ENCODE measurements at regions not wholly inside any gene's neighbourhood (a gene's known extent, or its start where the extent isn't known, plus 50 kb on each side); places are given as distances from the start of the nearest gene placed in this dataset.

DNA sequence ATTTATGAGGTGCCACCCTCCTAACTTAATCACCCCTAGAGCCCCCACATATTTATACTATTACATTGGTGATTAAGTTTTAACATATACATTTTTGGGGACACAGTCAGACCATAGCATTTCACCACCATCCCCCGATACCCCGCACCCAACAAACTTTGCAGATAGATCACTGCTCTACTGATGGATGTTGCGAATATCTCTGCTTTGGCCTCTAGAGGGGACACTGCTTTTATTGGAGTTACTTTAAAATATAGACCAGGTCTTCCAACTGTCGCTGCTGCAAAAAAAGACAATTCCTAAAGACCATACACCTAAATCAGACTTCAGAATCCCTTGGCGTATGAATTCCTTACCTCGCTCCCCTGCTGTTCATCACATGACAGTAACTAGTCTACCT, 115.8 kb upstream of the FSHR start:
- H3K9me3 Mint-ChIP-seq = peaks cover 0 to 5% (median 0%) of the 10 kb centered on the region in 7 donors

DNA sequence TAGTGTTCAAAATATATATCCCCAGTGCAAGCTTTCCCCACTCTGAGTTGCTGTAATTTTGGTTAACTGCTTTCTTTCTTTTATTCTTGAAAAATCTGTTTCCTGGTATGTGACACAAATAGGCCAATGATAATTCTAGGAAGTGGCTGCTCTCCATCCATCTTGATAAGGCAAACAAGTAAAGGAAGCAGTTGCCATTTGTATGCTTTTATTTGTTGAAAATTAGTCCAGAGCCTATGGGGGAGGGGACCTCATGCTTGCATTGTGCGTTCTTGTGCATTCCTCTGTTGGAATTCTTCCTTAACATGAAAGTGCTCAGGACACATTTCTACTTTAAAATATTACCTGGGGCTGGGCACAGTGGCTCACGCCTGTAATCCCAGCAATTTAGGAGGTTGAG, 111.2 kb upstream of the FSHR start:
- Histone ChIP-seq H3K4me3 (replicated peaks in 1 of 3; ENCODE audit: low read depth in 2 of 3, low read length in 3 of 3) (no peak overlapping the region), H3K9ac (ENCODE audit: insufficient read depth, low read length, poor library complexity, severe bottlenecking) (no peak overlapping the region), H3K9me3 (replicated peaks in 1 of 2; ENCODE audit: control insufficient read depth in 1 of 2, insufficient read depth in 1 of 2, low read length in 2 of 2) (no peaks in the 10 kb centered on the region), H3K4me2 (replicated peaks; ENCODE audit: extremely low read depth, low read length, poor library complexity, severe bottlenecking) (no peak overlapping the region), H2AFZ (ENCODE audit: insufficient read depth, low read depth, low read length, poor library complexity, severe bottlenecking) (no peak overlapping the region), H3K27me3 (ENCODE audit: control insufficient read depth in 2 of 2, insufficient read depth in 2 of 2, low read length in 2 of 2) (no peaks in the 10 kb centered on the region), H3K27ac (ENCODE audit: low read depth in 1 of 2, low read length in 2 of 2) (no peak overlapping the region), H3K4me1 (ENCODE audit: control insufficient read depth in 1 of 2, insufficient read depth in 2 of 2, low read length in 2 of 2) (no peaks in the 10 kb centered on the region), H4K20me1 (ENCODE audit: insufficient read depth, low read length) (no peaks in the 10 kb centered on the region), H3K36me3 (replicated peaks in 1 of 2; ENCODE audit: control insufficient read depth in 1 of 2, insufficient read depth in 2 of 2, low read length in 2 of 2) (no peaks in the 10 kb centered on the region), H3K79me2 (ENCODE audit: insufficient read depth, low read length) (no peaks in the 10 kb centered on the region)
- Mint-ChIP-seq H3K36me3 (no peaks in the 10 kb centered on the region), H3K9me3 (peaks cover 0 to 3% (median 2%) of the 10 kb centered on the region in 7 donors), H3K27me3 (ENCODE audit: low read depth in 3 of 3) (peaks cover 0 to 2% (median 0%) of the 10 kb centered on the region in 3 donors), H3K4me3 (no peak overlapping the region), H3K27ac (no peak overlapping the region), H3K4me1 (no peaks in the 10 kb centered on the region)
- intact Hi-C loops (cut with micrococcal nuclease) = no loop called here
- TF ChIP-seq, protein P1, sequence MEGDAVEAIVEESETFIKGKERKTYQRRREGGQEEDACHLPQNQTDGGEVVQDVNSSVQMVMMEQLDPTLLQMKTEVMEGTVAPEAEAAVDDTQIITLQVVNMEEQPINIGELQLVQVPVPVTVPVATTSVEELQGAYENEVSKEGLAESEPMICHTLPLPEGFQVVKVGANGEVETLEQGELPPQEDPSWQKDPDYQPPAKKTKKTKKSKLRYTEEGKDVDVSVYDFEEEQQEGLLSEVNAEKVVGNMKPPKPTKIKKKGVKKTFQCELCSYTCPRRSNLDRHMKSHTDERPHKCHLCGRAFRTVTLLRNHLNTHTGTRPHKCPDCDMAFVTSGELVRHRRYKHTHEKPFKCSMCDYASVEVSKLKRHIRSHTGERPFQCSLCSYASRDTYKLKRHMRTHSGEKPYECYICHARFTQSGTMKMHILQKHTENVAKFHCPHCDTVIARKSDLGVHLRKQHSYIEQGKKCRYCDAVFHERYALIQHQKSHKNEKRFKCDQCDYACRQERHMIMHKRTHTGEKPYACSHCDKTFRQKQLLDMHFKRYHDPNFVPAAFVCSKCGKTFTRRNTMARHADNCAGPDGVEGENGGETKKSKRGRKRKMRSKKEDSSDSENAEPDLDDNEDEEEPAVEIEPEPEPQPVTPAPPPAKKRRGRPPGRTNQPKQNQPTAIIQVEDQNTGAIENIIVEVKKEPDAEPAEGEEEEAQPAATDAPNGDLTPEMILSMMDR (IDR thresholded peaks at IDR 0.05) = no peak
- no peak for DNase-seq
- WGBS (ENCODE audit: insufficient coverage) = no CpG with 5 or more reads among the region's 2 CpGs

More for the DNA sequence above, 115.8 kb upstream of the FSHR start:
- Mint-ChIP-seq H3K4me3 (no peak overlapping the region), H3K36me3 (no peaks in the 10 kb centered on the region), H3K4me1 (no peaks in the 10 kb centered on the region), H3K27ac (no peak overlapping the region), H3K27me3 (ENCODE audit: low read depth in 3 of 3) (peaks cover 0 to 1% (median 0%) of the 10 kb centered on the region in 3 donors)
- Histone ChIP-seq H3K27ac (ENCODE audit: low read depth in 1 of 2, low read length in 2 of 2) (no peak overlapping the region), H3K4me3 (replicated peaks in 1 of 3; ENCODE audit: low read depth in 2 of 3, low read length in 3 of 3) (no peak overlapping the region), H3K79me2 (ENCODE audit: insufficient read depth, low read length) (no peaks in the 10 kb centered on the region), H3K4me2 (replicated peaks; ENCODE audit: extremely low read depth, low read length, poor library complexity, severe bottlenecking) (no peak overlapping the region), H3K9ac (ENCODE audit: insufficient read depth, low read length, poor library complexity, severe bottlenecking) (no peak overlapping the region), H3K4me1 (ENCODE audit: control insufficient read depth in 1 of 2, insufficient read depth in 2 of 2, low read length in 2 of 2) (no peaks in the 10 kb centered on the region), H3K27me3 (ENCODE audit: control insufficient read depth in 2 of 2, insufficient read depth in 2 of 2, low read length in 2 of 2) (no peaks in the 10 kb centered on the region), H3K36me3 (replicated peaks in 1 of 2; ENCODE audit: control insufficient read depth in 1 of 2, insufficient read depth in 2 of 2, low read length in 2 of 2) (no peaks in the 10 kb centered on the region), H2AFZ (ENCODE audit: insufficient read depth, low read depth, low read length, poor library complexity, severe bottlenecking) (no peak overlapping the region), H3K9me3 (replicated peaks in 1 of 2; ENCODE audit: control insufficient read depth in 1 of 2, insufficient read depth in 1 of 2, low read length in 2 of 2) (no peaks in the 10 kb centered on the region), H4K20me1 (ENCODE audit: insufficient read depth, low read length) (no peaks in the 10 kb centered on the region)
- WGBS (ENCODE audit: insufficient coverage) = 100% methylated on average over 3 of the region's 6 CpGs
- intact Hi-C loops (cut with micrococcal nuclease) = no loop called here
- TF ChIP-seq, protein P1 (IDR thresholded peaks at IDR 0.05) = no peak
- no peak for DNase-seq

All from CD14-positive monocyte (primary cell).